ENCODE measurements at regions not wholly inside any gene's neighbourhood (a gene's known extent, or its start where the extent isn't known, plus 50 kb on each side); places are given as distances from the start of the nearest gene placed in this dataset.

DNA sequence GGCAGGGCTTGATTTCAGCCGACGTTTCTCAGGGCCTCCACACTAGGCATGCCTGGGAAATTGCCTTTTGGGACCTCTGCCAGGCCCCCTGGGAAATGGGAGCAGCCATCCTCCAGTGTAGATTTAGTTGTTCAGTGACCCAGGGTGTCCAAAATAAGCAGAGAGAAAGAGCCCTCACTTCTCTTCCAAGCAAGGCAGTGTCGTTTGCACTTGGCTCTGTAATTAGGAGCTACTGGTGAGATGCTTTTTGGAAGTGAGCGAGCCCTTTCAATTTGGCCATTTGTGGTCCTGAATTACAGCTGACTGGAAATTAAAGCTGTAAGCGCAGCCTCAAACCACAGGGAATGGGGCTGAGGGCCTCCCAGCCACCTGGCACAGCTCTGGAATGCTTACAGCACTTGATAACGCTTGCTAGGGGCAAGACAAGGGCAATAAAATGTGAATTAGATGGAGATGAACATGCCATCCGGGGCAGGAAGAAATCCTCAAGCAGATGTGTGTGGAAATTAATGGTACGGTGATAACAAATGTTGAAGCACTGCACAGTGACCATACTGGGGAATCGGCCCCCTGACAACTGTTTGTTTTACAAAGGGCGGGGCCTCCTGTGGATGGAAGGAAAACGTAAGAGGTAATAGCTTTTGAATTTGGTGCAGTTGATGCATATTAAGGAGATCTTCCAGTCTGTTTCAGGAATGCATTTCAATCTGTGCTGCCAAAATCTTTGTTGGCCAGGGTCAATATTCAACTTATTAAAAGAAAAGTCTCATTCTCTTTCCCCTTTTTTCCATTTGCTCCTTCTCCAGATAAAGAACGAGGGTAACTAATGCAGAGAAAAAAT, 173.1 kb downstream of the UXS1 start:
- TF ChIP-seq SP1 (IDR thresholded peaks at IDR 0.05) (no peak), ELF4 (IDR thresholded peaks at IDR 0.05) (no peak), BHLHE40 (IDR thresholded peaks at IDR 0.05; ENCODE audit: borderline replicate concordance) (no peak), ARNT (IDR thresholded peaks at IDR 0.05) (no peak), TARDBP (IDR thresholded peaks at IDR 0.05) (no peak), NFRKB (IDR thresholded peaks at IDR 0.05) (no peak), ZNF384 (IDR thresholded peaks at IDR 0.05) (no peak), FOXM1 (IDR thresholded peaks at IDR 0.05; ENCODE audit: borderline replicate concordance) (no peak), FOXA1 (IDR thresholded peaks at IDR 0.05) (no peak), LEF1 (IDR thresholded peaks at IDR 0.05; ENCODE audit: borderline replicate concordance) (no peak), SUZ12 (IDR thresholded peaks at IDR 0.05) (no peak), CTBP1 (IDR thresholded peaks at IDR 0.05; ENCODE audit: borderline replicate concordance) (no peak), FOXK2 (IDR thresholded peaks at IDR 0.05) (no peak), HDGF (IDR thresholded peaks at IDR 0.05; ENCODE audit: borderline replicate concordance) (no peak), L3MBTL2 (conservative IDR thresholded peaks at IDR 0.05) (no peak)
- TF ChIP-seq, protein P1, sequence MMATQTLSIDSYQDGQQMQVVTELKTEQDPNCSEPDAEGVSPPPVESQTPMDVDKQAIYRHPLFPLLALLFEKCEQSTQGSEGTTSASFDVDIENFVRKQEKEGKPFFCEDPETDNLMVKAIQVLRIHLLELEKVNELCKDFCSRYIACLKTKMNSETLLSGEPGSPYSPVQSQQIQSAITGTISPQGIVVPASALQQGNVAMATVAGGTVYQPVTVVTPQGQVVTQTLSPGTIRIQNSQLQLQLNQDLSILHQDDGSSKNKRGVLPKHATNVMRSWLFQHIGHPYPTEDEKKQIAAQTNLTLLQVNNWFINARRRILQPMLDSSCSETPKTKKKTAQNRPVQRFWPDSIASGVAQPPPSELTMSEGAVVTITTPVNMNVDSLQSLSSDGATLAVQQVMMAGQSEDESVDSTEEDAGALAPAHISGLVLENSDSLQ (IDR thresholded peaks at IDR 0.05): no peak
- ChIA-PET CTCF (interaction anchor here (0.9 kb wide), 1 partner anchor 445 kb away, joined by 3 read pairs; no protein-coding TSS in a partner anchor), POLR2A (no interaction called here)
- no peak for DNase-seq (ENCODE audit: extremely low spot score)

DNA sequence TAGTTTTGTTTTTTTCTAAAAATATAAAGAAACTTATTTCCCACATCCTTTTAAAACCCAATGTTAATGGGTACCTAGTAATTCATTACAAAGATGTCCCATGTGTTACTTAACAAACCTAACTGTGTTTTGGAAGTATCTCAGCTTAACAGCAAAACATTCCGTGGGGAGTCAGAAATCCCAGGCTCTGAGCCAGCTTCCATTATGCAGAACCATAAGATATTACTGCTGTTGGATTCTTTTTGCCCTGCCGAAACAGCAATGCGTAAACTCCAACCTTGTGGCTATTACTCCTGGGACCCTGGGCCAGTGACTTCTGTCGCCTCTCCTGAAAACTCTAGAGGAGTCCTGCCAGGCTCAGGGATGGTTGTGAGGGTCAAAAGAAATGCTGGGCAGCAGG, 174.1 kb downstream of the UXS1 start:
- ChIA-PET CTCF (no interaction called here), POLR2A (no interaction called here)
- no peak for DNase-seq (ENCODE audit: extremely low spot score)
- TF ChIP-seq, protein P1 (IDR thresholded peaks at IDR 0.05): no peak
- TF ChIP-seq L3MBTL2 (conservative IDR thresholded peaks at IDR 0.05): no peak
- TF ChIP-seq HDGF (IDR thresholded peaks at IDR 0.05; ENCODE audit: borderline replicate concordance): no peak
- TF ChIP-seq FOXA1 (IDR thresholded peaks at IDR 0.05): no peak
- TF ChIP-seq CTBP1 (IDR thresholded peaks at IDR 0.05; ENCODE audit: borderline replicate concordance): no peak
- TF ChIP-seq TARDBP (IDR thresholded peaks at IDR 0.05): no peak
- no peak for TF ChIP-seq FOXK2 (IDR thresholded peaks at IDR 0.05)
- no peak for TF ChIP-seq ARNT (IDR thresholded peaks at IDR 0.05)
- TF ChIP-seq BHLHE40 (IDR thresholded peaks at IDR 0.05; ENCODE audit: borderline replicate concordance): no peak
- TF ChIP-seq LEF1 (IDR thresholded peaks at IDR 0.05; ENCODE audit: borderline replicate concordance): no peak
- TF ChIP-seq FOXM1 (IDR thresholded peaks at IDR 0.05; ENCODE audit: borderline replicate concordance): no peak
- no peak for TF ChIP-seq SUZ12 (IDR thresholded peaks at IDR 0.05)
- TF ChIP-seq ELF4 (IDR thresholded peaks at IDR 0.05): no peak
- TF ChIP-seq ZNF384 (IDR thresholded peaks at IDR 0.05): no peak
- no peak for TF ChIP-seq NFRKB (IDR thresholded peaks at IDR 0.05)

DNA sequence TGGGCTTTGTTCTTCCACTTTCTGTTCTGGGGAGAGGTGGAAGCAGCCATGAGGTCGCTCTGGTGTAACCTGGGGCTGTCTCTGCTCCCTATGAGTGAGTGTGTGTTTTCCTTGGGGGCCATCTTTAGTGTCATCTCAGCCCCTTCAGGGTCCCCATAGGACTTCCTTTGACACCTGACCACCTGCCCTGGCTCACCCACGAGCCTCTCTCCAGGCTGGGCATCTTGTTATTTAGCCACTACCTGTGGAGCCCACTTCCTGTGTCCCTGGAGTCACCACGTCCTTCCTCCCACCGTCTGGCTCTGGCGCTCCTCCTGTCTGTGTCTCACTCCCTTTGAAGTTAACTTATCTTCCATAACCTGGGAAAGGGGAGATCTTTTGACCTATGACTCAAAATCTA, 176.0 kb downstream of the UXS1 start:
- ChIA-PET CTCF (no interaction called here), POLR2A (no interaction called here)
- TF ChIP-seq LEF1 (IDR thresholded peaks at IDR 0.05; ENCODE audit: borderline replicate concordance) (no peak), ARNT (IDR thresholded peaks at IDR 0.05) (no peak), SP1 (IDR thresholded peaks at IDR 0.05) (no peak), ZNF384 (IDR thresholded peaks at IDR 0.05) (no peak), TARDBP (IDR thresholded peaks at IDR 0.05) (no peak), NFRKB (IDR thresholded peaks at IDR 0.05) (no peak), FOXM1 (IDR thresholded peaks at IDR 0.05; ENCODE audit: borderline replicate concordance) (no peak), L3MBTL2 (conservative IDR thresholded peaks at IDR 0.05) (no peak), ELF4 (IDR thresholded peaks at IDR 0.05) (no peak), FOXA1 (IDR thresholded peaks at IDR 0.05) (no peak), CTBP1 (IDR thresholded peaks at IDR 0.05; ENCODE audit: borderline replicate concordance) (no peak), BHLHE40 (IDR thresholded peaks at IDR 0.05; ENCODE audit: borderline replicate concordance) (no peak)
- TF ChIP-seq, protein P1 (IDR thresholded peaks at IDR 0.05): no peak
- DNase-seq (ENCODE audit: extremely low spot score): no peak

DNA sequence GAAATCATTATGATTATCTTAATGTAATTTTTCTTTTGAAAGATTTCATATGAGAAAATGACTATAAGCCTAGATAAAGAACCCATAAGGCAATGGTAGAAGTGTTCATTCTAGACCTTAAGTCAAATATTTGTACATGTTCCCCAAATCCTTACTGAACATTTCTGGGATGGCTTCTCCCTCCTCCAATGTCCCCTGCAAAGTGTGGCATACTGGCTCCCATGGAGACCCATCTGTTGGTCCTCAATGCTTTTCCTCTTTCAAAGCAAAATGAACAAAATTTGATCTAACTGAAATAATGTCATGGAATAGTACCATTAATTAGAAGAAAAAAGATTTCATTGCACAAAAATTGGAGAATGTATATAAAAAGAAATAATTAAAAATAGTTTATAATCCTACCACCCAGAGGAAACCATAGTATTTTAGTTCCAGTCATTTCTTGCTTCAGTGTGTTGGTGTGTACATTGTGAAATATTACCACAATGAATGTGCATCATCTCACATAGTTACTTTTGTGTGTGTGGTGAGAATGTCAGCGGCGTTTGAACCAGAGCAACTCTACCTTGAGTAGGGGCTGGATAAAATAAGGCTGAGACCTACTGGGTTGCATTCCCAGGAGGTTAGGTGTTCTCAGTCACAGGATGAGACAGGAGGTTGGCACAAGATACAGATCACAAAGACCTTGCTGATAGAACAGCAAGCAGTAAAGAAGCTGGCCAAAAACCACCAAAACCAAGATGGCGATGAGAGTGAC, 181.3 kb downstream of the UXS1 start:
- ChIA-PET CTCF (no interaction called here), POLR2A (no interaction called here)
- TF ChIP-seq ARNT (IDR thresholded peaks at IDR 0.05): no peak
- no peak for TF ChIP-seq CTBP1 (IDR thresholded peaks at IDR 0.05; ENCODE audit: borderline replicate concordance)
- TF ChIP-seq ELF4 (IDR thresholded peaks at IDR 0.05): no peak
- TF ChIP-seq, protein P1 (IDR thresholded peaks at IDR 0.05): no peak
- TF ChIP-seq SP1 (IDR thresholded peaks at IDR 0.05): no peak
- no peak for TF ChIP-seq SUZ12 (IDR thresholded peaks at IDR 0.05)
- TF ChIP-seq TARDBP (IDR thresholded peaks at IDR 0.05): no peak
- TF ChIP-seq FOXK2 (IDR thresholded peaks at IDR 0.05): no peak
- TF ChIP-seq L3MBTL2 (conservative IDR thresholded peaks at IDR 0.05): no peak
- no peak for TF ChIP-seq ZNF384 (IDR thresholded peaks at IDR 0.05)
- TF ChIP-seq BHLHE40 (IDR thresholded peaks at IDR 0.05; ENCODE audit: borderline replicate concordance): no peak
- TF ChIP-seq HDGF (IDR thresholded peaks at IDR 0.05; ENCODE audit: borderline replicate concordance): no peak
- TF ChIP-seq LEF1 (IDR thresholded peaks at IDR 0.05; ENCODE audit: borderline replicate concordance): no peak
- no peak for DNase-seq (ENCODE audit: extremely low spot score)

Measured in HEK293T (cell line).